ENCODE measurements at regions not wholly inside any gene's neighbourhood (a gene's known extent, or its start where the extent isn't known, plus 50 kb on each side); places are given as distances from the start of the nearest gene placed in this dataset.

DNA sequence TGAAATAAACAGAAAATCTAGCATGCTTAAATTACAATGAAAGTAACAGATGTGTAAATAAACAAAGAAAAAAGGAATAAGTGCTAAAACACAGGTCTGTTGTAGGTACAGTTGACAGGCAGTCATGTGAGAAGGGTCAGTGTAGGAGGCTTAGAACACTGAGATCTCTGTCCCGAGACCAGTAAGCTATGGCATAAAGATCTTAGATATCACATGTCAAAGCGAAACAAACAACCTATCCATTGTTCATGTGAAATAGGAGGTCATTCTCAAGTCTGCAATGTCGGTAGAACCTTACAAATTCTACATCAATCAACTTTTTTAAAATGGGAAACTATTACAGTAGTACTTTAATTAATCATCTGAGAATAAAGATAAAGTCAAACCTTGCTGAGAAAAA, 428.9 kb upstream of the ADGRL2 start:
- DNase-seq (ENCODE audit: low read depth, low spot score) (no peak), ATAC-seq (no peak)
- H3K4me3 ChIP-seq (ENCODE audit: low read depth in 2 of 2, low read length in 2 of 2), result no peak overlapping the region
- no peaks in the 10 kb centered on the region for H3K9me3 ChIP-seq (ENCODE audit: control insufficient read depth, insufficient read depth, low read depth, low read length)
- intact Hi-C loops (cut with micrococcal nuclease; ENCODE audit: unreplicated experiment), result no loop called here
- no peaks in the 10 kb centered on the region for H3K4me1 ChIP-seq (ENCODE audit: control insufficient read depth, insufficient read depth, low read length)
- in situ Hi-C loops (cut with HindIII; ENCODE audit: low pct_unique_long_range_greater_than_20kb, low sequenced_read_pairs), result no loop called here
- ChIA-PET CTCF (no interaction called here), POLR2A (no interaction called here)
- no peak overlapping the region for H3K27ac ChIP-seq (ENCODE audit: low read length)
- H3K27me3 ChIP-seq (ENCODE audit: control insufficient read depth, insufficient read depth, low read length), result no peaks in the 10 kb centered on the region
- H3K36me3 ChIP-seq (ENCODE audit: control insufficient read depth, insufficient read depth, low read length), result no peaks in the 10 kb centered on the region
- TF ChIP-seq POLR2AphosphoS5 (IDR thresholded peaks at IDR 0.05; ENCODE audit: low read depth, low read length) (no peak), SIN3A (IDR thresholded peaks at IDR 0.05; ENCODE audit: borderline replicate concordance, insufficient read depth, low read depth, low read length) (no peak), TCF7L2 (IDR thresholded peaks at IDR 0.05; ENCODE audit: low read depth, low read length) (no peak), CTCF (IDR thresholded peaks at IDR 0.05) (no peak)
- TF ChIP-seq, protein P1, sequence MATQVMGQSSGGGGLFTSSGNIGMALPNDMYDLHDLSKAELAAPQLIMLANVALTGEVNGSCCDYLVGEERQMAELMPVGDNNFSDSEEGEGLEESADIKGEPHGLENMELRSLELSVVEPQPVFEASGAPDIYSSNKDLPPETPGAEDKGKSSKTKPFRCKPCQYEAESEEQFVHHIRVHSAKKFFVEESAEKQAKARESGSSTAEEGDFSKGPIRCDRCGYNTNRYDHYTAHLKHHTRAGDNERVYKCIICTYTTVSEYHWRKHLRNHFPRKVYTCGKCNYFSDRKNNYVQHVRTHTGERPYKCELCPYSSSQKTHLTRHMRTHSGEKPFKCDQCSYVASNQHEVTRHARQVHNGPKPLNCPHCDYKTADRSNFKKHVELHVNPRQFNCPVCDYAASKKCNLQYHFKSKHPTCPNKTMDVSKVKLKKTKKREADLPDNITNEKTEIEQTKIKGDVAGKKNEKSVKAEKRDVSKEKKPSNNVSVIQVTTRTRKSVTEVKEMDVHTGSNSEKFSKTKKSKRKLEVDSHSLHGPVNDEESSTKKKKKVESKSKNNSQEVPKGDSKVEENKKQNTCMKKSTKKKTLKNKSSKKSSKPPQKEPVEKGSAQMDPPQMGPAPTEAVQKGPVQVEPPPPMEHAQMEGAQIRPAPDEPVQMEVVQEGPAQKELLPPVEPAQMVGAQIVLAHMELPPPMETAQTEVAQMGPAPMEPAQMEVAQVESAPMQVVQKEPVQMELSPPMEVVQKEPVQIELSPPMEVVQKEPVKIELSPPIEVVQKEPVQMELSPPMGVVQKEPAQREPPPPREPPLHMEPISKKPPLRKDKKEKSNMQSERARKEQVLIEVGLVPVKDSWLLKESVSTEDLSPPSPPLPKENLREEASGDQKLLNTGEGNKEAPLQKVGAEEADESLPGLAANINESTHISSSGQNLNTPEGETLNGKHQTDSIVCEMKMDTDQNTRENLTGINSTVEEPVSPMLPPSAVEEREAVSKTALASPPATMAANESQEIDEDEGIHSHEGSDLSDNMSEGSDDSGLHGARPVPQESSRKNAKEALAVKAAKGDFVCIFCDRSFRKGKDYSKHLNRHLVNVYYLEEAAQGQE (IDR thresholded peaks at IDR 0.05; ENCODE audit: insufficient read depth in 1 of 2, low read depth in 2 of 2, low read length in 1 of 2), result no peak
- BruUV-seq (replicated peaks), result no TSS peak

GRCh38 chr1:81369833-81370232, 430.9 kb upstream of the ADGRL2 start:
- Histone ChIP-seq H3K27ac (ENCODE audit: low read length) (no peak overlapping the region), H3K9me3 (ENCODE audit: control insufficient read depth, insufficient read depth, low read depth, low read length) (no peaks in the 10 kb centered on the region), H3K36me3 (ENCODE audit: control insufficient read depth, insufficient read depth, low read length) (no peaks in the 10 kb centered on the region), H3K4me1 (ENCODE audit: control insufficient read depth, insufficient read depth, low read length) (no peaks in the 10 kb centered on the region), H3K27me3 (ENCODE audit: control insufficient read depth, insufficient read depth, low read length) (no peaks in the 10 kb centered on the region), H3K4me3 (ENCODE audit: low read depth in 2 of 2, low read length in 2 of 2) (no peak overlapping the region)
- intact Hi-C loops (cut with micrococcal nuclease; ENCODE audit: unreplicated experiment) (no loop called here), in situ Hi-C loops (cut with HindIII; ENCODE audit: low pct_unique_long_range_greater_than_20kb, low sequenced_read_pairs) (no loop called here)
- ChIA-PET POLR2A (no interaction called here), CTCF (no interaction called here)
- BruUV-seq (replicated peaks), result no TSS peak
- no peak for ATAC-seq
- no peak for TF ChIP-seq POLR2AphosphoS5 (IDR thresholded peaks at IDR 0.05; ENCODE audit: low read depth, low read length)
- no peak for TF ChIP-seq TCF7L2 (IDR thresholded peaks at IDR 0.05; ENCODE audit: low read depth, low read length)
- TF ChIP-seq CTCF (IDR thresholded peaks at IDR 0.05), result no peak
- TF ChIP-seq, protein P1 (IDR thresholded peaks at IDR 0.05; ENCODE audit: insufficient read depth in 1 of 2, low read depth in 2 of 2, low read length in 1 of 2), result no peak
- TF ChIP-seq SIN3A (IDR thresholded peaks at IDR 0.05; ENCODE audit: borderline replicate concordance, insufficient read depth, low read depth, low read length), result no peak
- DNase-seq (ENCODE audit: low read depth, low spot score), result no peak

Measured in Panc1 (cell line).